ENCODE measurements at regions not wholly inside any gene's neighbourhood (a gene's known extent, or its start where the extent isn't known, plus 50 kb on each side); places are given as distances from the start of the nearest gene placed in this dataset.
"Not testable (repeated sequence)": the region's sequence is repeated elsewhere in the genome, so short reads cannot be mapped to it uniquely, and the experiment has no call there.

- Mint-ChIP-seq H3K27ac (no peak overlapping the region), H3K36me3 (ENCODE audit: low read depth) (no peaks in the 10 kb centered on the region), H3K4me1 (no peaks in the 10 kb centered on the region), H3K4me3 (no peak overlapping the region), H3K27me3 (no peaks in the 10 kb centered on the region)
- no peaks in the 10 kb centered on the region for H3K9me3 ChIP-seq (ENCODE audit: control insufficient read depth, low read length, poor library complexity, severe bottlenecking)
- DNase-seq (no peak), ATAC-seq (no peak)
Observed at GRCh38 chr2:209181984-209182383, 241.9 kb upstream of the MAP2 start.

GRCh38 chr2:209186886-209187285, 237.0 kb upstream of the MAP2 start:
- ATAC-seq; H3K27me3 Mint-ChIP-seq; H3K9me3 ChIP-seq (ENCODE audit: control insufficient read depth, low read length, poor library complexity, severe bottlenecking); H3K4me1 Mint-ChIP-seq; DNase-seq; H3K4me3 Mint-ChIP-seq; H3K27ac Mint-ChIP-seq; H3K36me3 Mint-ChIP-seq (ENCODE audit: low read depth): not testable (repeated sequence)

GRCh38 chr2:209189893-209190292, 234.0 kb upstream of the MAP2 start:
- no peaks in the 10 kb centered on the region for H3K4me1 Mint-ChIP-seq
- ATAC-seq (no peak), DNase-seq (no peak)
- no peaks in the 10 kb centered on the region for H3K9me3 ChIP-seq (ENCODE audit: control insufficient read depth, low read length, poor library complexity, severe bottlenecking)
- no peaks in the 10 kb centered on the region for H3K36me3 Mint-ChIP-seq (ENCODE audit: low read depth)
- H3K4me3 Mint-ChIP-seq, result no peak overlapping the region
- H3K27ac Mint-ChIP-seq, result no peak overlapping the region
- no peaks in the 10 kb centered on the region for H3K27me3 Mint-ChIP-seq

- no peak for DNase-seq
- H3K9me3 ChIP-seq (ENCODE audit: control insufficient read depth, low read length, poor library complexity, severe bottlenecking), result no peaks in the 10 kb centered on the region
- no peak overlapping the region for H3K27ac Mint-ChIP-seq
- H3K36me3 Mint-ChIP-seq (ENCODE audit: low read depth), result no peaks in the 10 kb centered on the region
- no peaks in the 10 kb centered on the region for H3K27me3 Mint-ChIP-seq
- ATAC-seq, result no peak
- no peak overlapping the region for H3K4me3 Mint-ChIP-seq
- H3K4me1 Mint-ChIP-seq, result no peaks in the 10 kb centered on the region
Observed at GRCh38 chr2:209191139-209191538, 232.7 kb upstream of the MAP2 start.

- Mint-ChIP-seq H3K36me3 (ENCODE audit: low read depth) (no peaks in the 10 kb centered on the region), H3K27ac (no peak overlapping the region), H3K4me3 (no peak overlapping the region), H3K4me1 (no peaks in the 10 kb centered on the region), H3K27me3 (no peaks in the 10 kb centered on the region)
- ATAC-seq (no peak), DNase-seq (no peak)
- H3K9me3 ChIP-seq (ENCODE audit: control insufficient read depth, low read length, poor library complexity, severe bottlenecking), result no peaks in the 10 kb centered on the region
Observed at GRCh38 chr2:209194717-209195116, 229.1 kb upstream of the MAP2 start.

GRCh38 chr2:209208211-209208610, 215.6 kb upstream of the MAP2 start:
- H3K27ac Mint-ChIP-seq, result no peak overlapping the region
- ATAC-seq (no peak), DNase-seq (no peak)
- H3K9me3 ChIP-seq (ENCODE audit: control insufficient read depth, low read length, poor library complexity, severe bottlenecking), result no peaks in the 10 kb centered on the region
- no peak overlapping the region for H3K4me3 Mint-ChIP-seq
- no peaks in the 10 kb centered on the region for H3K36me3 Mint-ChIP-seq (ENCODE audit: low read depth)
- H3K27me3 Mint-ChIP-seq, result no peaks in the 10 kb centered on the region
- H3K4me1 Mint-ChIP-seq, result no peaks in the 10 kb centered on the region

- Mint-ChIP-seq H3K4me3 (no peak overlapping the region), H3K27me3 (no peaks in the 10 kb centered on the region), H3K27ac (no peak overlapping the region), H3K36me3 (ENCODE audit: low read depth) (no peaks in the 10 kb centered on the region), H3K4me1 (no peaks in the 10 kb centered on the region)
- DNase-seq, result no peak
- H3K9me3 ChIP-seq (ENCODE audit: control insufficient read depth, low read length, poor library complexity, severe bottlenecking), result no peaks in the 10 kb centered on the region
- no peak for ATAC-seq
Observed at GRCh38 chr2:209209943-209210342, 213.9 kb upstream of the MAP2 start.

GRCh38 chr2:209230560-209230959, 193.3 kb upstream of the MAP2 start:
- Mint-ChIP-seq H3K4me3 (no peak overlapping the region), H3K4me1 (no peaks in the 10 kb centered on the region), H3K36me3 (ENCODE audit: low read depth) (no peaks in the 10 kb centered on the region), H3K27me3 (no peaks in the 10 kb centered on the region), H3K27ac (no peak overlapping the region)
- no peak for DNase-seq
- ATAC-seq, result no peak
- H3K9me3 ChIP-seq (ENCODE audit: control insufficient read depth, low read length, poor library complexity, severe bottlenecking), result no peaks in the 10 kb centered on the region

- no peaks in the 10 kb centered on the region for H3K4me1 Mint-ChIP-seq
- no peaks in the 10 kb centered on the region for H3K36me3 Mint-ChIP-seq (ENCODE audit: low read depth)
- H3K27ac Mint-ChIP-seq, result no peak overlapping the region
- no peak for ATAC-seq
- H3K27me3 Mint-ChIP-seq, result no peaks in the 10 kb centered on the region
- H3K4me3 Mint-ChIP-seq, result no peak overlapping the region
- no peaks in the 10 kb centered on the region for H3K9me3 ChIP-seq (ENCODE audit: control insufficient read depth, low read length, poor library complexity, severe bottlenecking)
- DNase-seq, result no peak
Observed at GRCh38 chr2:209236377-209236776, 187.5 kb upstream of the MAP2 start.

- H3K4me3 Mint-ChIP-seq, result no peak overlapping the region
- H3K9me3 ChIP-seq (ENCODE audit: control insufficient read depth, low read length, poor library complexity, severe bottlenecking), result no peaks in the 10 kb centered on the region
- H3K27me3 Mint-ChIP-seq, result no peaks in the 10 kb centered on the region
- ATAC-seq (no peak), DNase-seq (no peak)
- H3K4me1 Mint-ChIP-seq, result no peaks in the 10 kb centered on the region
- H3K27ac Mint-ChIP-seq, result no peak overlapping the region
- no peaks in the 10 kb centered on the region for H3K36me3 Mint-ChIP-seq (ENCODE audit: low read depth)
Observed at GRCh38 chr2:209238765-209239584, 184.9 kb upstream of the MAP2 start.

- DNase-seq (no peak), ATAC-seq (no peak)
- Mint-ChIP-seq H3K27ac (no peak overlapping the region), H3K27me3 (no peaks in the 10 kb centered on the region), H3K36me3 (ENCODE audit: low read depth) (no peaks in the 10 kb centered on the region), H3K4me1 (no peaks in the 10 kb centered on the region), H3K4me3 (no peak overlapping the region)
- no peaks in the 10 kb centered on the region for H3K9me3 ChIP-seq (ENCODE audit: control insufficient read depth, low read length, poor library complexity, severe bottlenecking)
Observed at GRCh38 chr2:209239585-209239938, 184.3 kb upstream of the MAP2 start.

GRCh38 chr2:209240204-209240603, 183.6 kb upstream of the MAP2 start:
- no peak overlapping the region for H3K4me3 Mint-ChIP-seq
- no peaks in the 10 kb centered on the region for H3K4me1 Mint-ChIP-seq
- H3K27me3 Mint-ChIP-seq, result no peaks in the 10 kb centered on the region
- no peaks in the 10 kb centered on the region for H3K36me3 Mint-ChIP-seq (ENCODE audit: low read depth)
- no peak for DNase-seq
- no peaks in the 10 kb centered on the region for H3K9me3 ChIP-seq (ENCODE audit: control insufficient read depth, low read length, poor library complexity, severe bottlenecking)
- H3K27ac Mint-ChIP-seq, result no peak overlapping the region
- no peak for ATAC-seq

- DNase-seq (no peak), ATAC-seq (no peak)
- no peak overlapping the region for H3K4me3 Mint-ChIP-seq
- H3K27me3 Mint-ChIP-seq, result no peaks in the 10 kb centered on the region
- no peaks in the 10 kb centered on the region for H3K36me3 Mint-ChIP-seq (ENCODE audit: low read depth)
- no peaks in the 10 kb centered on the region for H3K9me3 ChIP-seq (ENCODE audit: control insufficient read depth, low read length, poor library complexity, severe bottlenecking)
- no peak overlapping the region for H3K27ac Mint-ChIP-seq
- H3K4me1 Mint-ChIP-seq, result no peaks in the 10 kb centered on the region
Observed at GRCh38 chr2:209253544-209253943, 170.3 kb upstream of the MAP2 start.

- H3K36me3 Mint-ChIP-seq (ENCODE audit: low read depth), result no peaks in the 10 kb centered on the region
- H3K9me3 ChIP-seq (ENCODE audit: control insufficient read depth, low read length, poor library complexity, severe bottlenecking), result no peaks in the 10 kb centered on the region
- ATAC-seq, result no peak
- DNase-seq, result no peak
- H3K27me3 Mint-ChIP-seq, result no peaks in the 10 kb centered on the region
- H3K4me1 Mint-ChIP-seq, result no peaks in the 10 kb centered on the region
- H3K4me3 Mint-ChIP-seq, result no peak overlapping the region
- H3K27ac Mint-ChIP-seq, result no peak overlapping the region
Observed at GRCh38 chr2:209259767-209260166, 164.1 kb upstream of the MAP2 start.
